HEK293T (cell line): ENCODE measurements at regions not wholly inside any gene's neighbourhood (a gene's known extent, or its start where the extent isn't known, plus 50 kb on each side); places are given as distances from the start of the nearest gene placed in this dataset.
"Not testable (repeated sequence)": the region's sequence is repeated elsewhere in the genome, so short reads cannot be mapped to it uniquely, and the experiment has no call there.

Experiments
- CTCF ChIA-PET: fragments of 350-600 bp; formaldehyde crosslinking; extraction: SDS; loops from one replicate; lab custom pipeline; 2021; ENCODE audit warnings: antibody characterized with exemption, inconsistent platforms; lab: Yijun Ruan, JAX
- POLR2A ChIA-PET: fragments of 350-600 bp; formaldehyde crosslinking; extraction: SDS; loops from one replicate; lab custom pipeline; 2020; ENCODE audit warnings: antibody characterized with exemption, inconsistent platforms; lab: Yijun Ruan, JAX
- DNase-seq: peaks from one replicate; pipeline ENCODE4 v3.0.0; 2012; ENCODE audit warnings: mixed read lengths; ENCODE audit errors: extremely low spot score
- ARNT ChIP-seq: fragments of 450-650 bp; IDR thresholded peaks from 2 replicates; pipeline ENCODE4 v1.6.1; 2017; ENCODE audit warnings: mild to moderate bottlenecking
- BHLHE40 ChIP-seq: fragments of 450-650 bp; IDR thresholded peaks from 2 replicates; pipeline ENCODE4 v1.6.1; 2016; ENCODE audit warnings: mild to moderate bottlenecking, moderate library complexity, borderline replicate concordance
- CTBP1 ChIP-seq: fragments of 450-650 bp; IDR thresholded peaks from 2 replicates; pipeline ENCODE4 v1.6.1; 2016; ENCODE audit warnings: borderline replicate concordance
- ELF4 ChIP-seq: fragments of 450-650 bp; IDR thresholded peaks from 2 replicates; pipeline ENCODE4 v1.6.1; 2017; ENCODE audit warnings: antibody characterized with exemption
- FOXA1 ChIP-seq: fragments of 450-650 bp; IDR thresholded peaks from 2 replicates; pipeline ENCODE4 v1.6.1; 2016; ENCODE audit warnings: mild to moderate bottlenecking
- FOXK2 ChIP-seq: fragments of 450-650 bp; IDR thresholded peaks from 2 replicates; pipeline ENCODE4 v1.6.1; 2016; ENCODE audit warnings: mild to moderate bottlenecking
- FOXM1 ChIP-seq: fragments of 450-650 bp; IDR thresholded peaks from 2 replicates; pipeline ENCODE4 v1.6.1; 2017; ENCODE audit warnings: mild to moderate bottlenecking, borderline replicate concordance
- HDGF ChIP-seq: fragments of 450-650 bp; IDR thresholded peaks from 2 replicates; pipeline ENCODE4 v1.6.1; 2017; ENCODE audit warnings: antibody characterized with exemption, borderline replicate concordance
- L3MBTL2 ChIP-seq: fragments of 450-650 bp; conservative IDR thresholded peaks from 2 replicates; pipeline ENCODE4 v1.6.1; 2016; ENCODE audit warnings: mild to moderate bottlenecking
- LEF1 ChIP-seq: fragments of 450-650 bp; IDR thresholded peaks from 2 replicates; pipeline ENCODE4 v1.6.1; 2017; ENCODE audit warnings: mild to moderate bottlenecking, borderline replicate concordance
- NFRKB ChIP-seq: fragments of 450-650 bp; IDR thresholded peaks from 2 replicates; pipeline ENCODE4 v1.6.1; 2016; ENCODE audit warnings: mild to moderate bottlenecking, moderate library complexity
- PKNOX1 ChIP-seq: fragments of 450-650 bp; IDR thresholded peaks from 2 replicates; pipeline ENCODE4 v1.6.1; 2016
- SP1 ChIP-seq: fragments of 450-650 bp; IDR thresholded peaks from 2 replicates; pipeline ENCODE4 v1.6.1; 2017
- SUZ12 ChIP-seq: fragments of 450-650 bp; IDR thresholded peaks from 2 replicates; pipeline ENCODE4 v1.6.1; 2016; ENCODE audit warnings: mild to moderate bottlenecking
- TARDBP ChIP-seq: fragments of 450-650 bp; IDR thresholded peaks from 2 replicates; pipeline ENCODE4 v1.6.1; 2016
- ZNF384 ChIP-seq: fragments of 450-650 bp; IDR thresholded peaks from 2 replicates; pipeline ENCODE4 v1.6.1; 2016

- no peak for DNase-seq
- POLR2A ChIA-PET: no interaction called here
- TF ChIP-seq TARDBP (no peak), CTBP1 (no peak), L3MBTL2 (no peak), SUZ12 (no peak), BHLHE40 (no peak), FOXK2 (no peak), FOXA1 (no peak), ARNT (no peak), FOXM1 (no peak), SP1 (no peak)
- CTCF ChIA-PET: no interaction called here
These were observed 153.5 kb downstream of the OR4C45 start for GRCh38 chr11:50186146-50186545.

DNA sequence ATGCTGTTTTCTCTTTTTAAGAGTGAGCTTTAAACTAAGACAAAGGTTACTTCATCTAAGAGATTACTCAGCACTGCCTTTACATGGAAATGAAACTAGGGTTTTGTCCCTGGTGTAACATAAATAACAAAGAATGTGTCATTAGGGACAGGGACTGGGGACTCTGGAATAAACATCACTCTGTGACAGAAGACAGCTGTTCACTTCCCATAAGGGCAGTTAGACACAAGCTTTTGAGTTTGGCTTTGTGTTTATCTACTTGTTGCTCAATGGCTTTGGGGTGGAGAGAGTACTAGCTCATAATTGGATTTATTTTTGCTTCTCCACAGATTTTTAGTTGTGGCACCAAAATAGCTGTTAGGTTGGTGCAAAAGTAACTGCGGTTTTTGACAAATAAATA, 154.5 kb downstream of the OR4C45 start:
- DNase-seq: no peak
- TF ChIP-seq PKNOX1 (no peak), SUZ12 (no peak), TARDBP (no peak), SP1 (no peak), LEF1 (no peak), ZNF384 (no peak), FOXM1 (no peak), BHLHE40 (no peak), FOXA1 (no peak)
- ChIA-PET CTCF (interaction anchor here (0.7 kb wide), 1 partner anchor 208 kb away, joined by 3 read pairs; no protein-coding TSS in a partner anchor), POLR2A (no interaction called here)

DNA sequence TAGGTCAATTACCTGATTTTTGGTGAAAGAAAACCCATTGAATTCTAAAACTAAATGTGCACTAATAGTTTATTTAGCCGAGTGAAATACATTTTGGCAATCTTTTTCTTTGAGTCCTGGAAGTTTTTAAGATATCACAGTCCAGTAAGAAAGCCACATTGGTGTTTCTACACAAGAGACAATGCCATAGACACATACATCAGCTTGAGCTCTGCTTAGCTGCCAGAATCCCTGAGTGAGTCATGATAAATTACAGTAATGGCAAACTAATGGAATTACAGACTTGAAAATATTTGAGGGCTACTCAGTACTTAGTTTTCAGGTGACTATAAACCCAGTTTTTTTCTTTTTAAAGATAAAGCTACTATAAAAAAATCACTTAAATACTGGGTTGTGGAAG, 155.4 kb downstream of the OR4C45 start:
- TF ChIP-seq BHLHE40: no peak
- TF ChIP-seq HDGF: no peak
- no peak for TF ChIP-seq NFRKB
- no peak for DNase-seq
- ChIA-PET CTCF (interaction anchor here (0.7 kb wide), 1 partner anchor 207 kb away, joined by 3 read pairs; no protein-coding TSS in a partner anchor), POLR2A (no interaction called here)

- no peak for DNase-seq
- POLR2A ChIA-PET: no interaction called here
- CTCF ChIA-PET: no interaction called here
- TF ChIP-seq L3MBTL2 (no peak), TARDBP (no peak), FOXM1 (no peak), PKNOX1 (no peak), NFRKB (no peak)
These were observed 160.1 kb downstream of the OR4C45 start for GRCh38 chr11:50192743-50193142.

DNA sequence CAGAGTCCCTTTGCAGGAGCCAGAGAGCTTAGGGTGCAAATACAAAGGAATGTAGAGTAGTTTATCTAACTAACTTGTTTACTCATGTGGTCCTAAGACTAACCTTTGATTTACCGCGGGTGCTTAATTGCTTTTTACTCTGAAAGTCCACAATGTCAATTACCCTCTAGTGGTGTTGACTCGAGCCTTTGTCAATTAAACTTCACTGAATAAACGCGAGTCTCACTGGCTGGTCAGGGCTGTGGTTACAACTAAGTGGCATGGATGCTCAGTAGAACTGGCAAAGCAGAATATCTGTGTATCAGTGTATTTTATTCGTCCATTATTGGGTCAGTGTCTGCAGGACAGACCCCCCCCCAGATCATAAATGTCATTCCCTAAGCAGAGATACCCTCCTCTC, 181.7 kb downstream of the OR4C45 start:
- no peak for TF ChIP-seq CTBP1
- no peak for TF ChIP-seq NFRKB
- TF ChIP-seq BHLHE40: no peak
- TF ChIP-seq SP1: no peak
- no peak for TF ChIP-seq SUZ12
- no peak for TF ChIP-seq ARNT
- TF ChIP-seq ELF4: no peak
- no peak for TF ChIP-seq FOXM1
- no peak for TF ChIP-seq LEF1
- no peak for TF ChIP-seq FOXA1
- TF ChIP-seq ZNF384: no peak
- no peak for TF ChIP-seq L3MBTL2
- TF ChIP-seq TARDBP: no peak
- no peak for TF ChIP-seq PKNOX1
- no peak for TF ChIP-seq FOXK2
- TF ChIP-seq HDGF: no peak
- POLR2A ChIA-PET: no interaction called here
- CTCF ChIA-PET: no interaction called here
- no peak for DNase-seq

DNA sequence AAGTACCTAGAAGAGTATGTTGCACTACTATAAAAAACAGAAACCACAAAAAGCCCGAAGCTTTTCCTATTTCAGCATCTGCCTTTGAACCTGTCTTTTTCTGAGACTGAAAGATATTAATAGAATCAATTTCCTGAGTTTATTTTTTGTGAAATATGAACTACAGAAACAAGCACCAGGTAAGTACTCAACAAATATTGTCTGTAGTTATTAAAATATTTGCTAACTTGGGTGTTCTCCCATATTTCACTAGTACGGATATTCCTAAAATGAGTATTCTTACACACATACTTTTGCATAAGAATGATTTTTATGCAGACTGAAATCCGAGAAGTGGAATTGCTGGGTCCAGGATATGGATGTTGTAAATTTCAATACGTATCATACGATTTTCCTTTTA, 188.0 kb downstream of the OR4C45 start:
- TF ChIP-seq ELF4 (no peak), ARNT (no peak), SP1 (no peak), NFRKB (no peak), FOXA1 (no peak), HDGF (no peak), SUZ12 (no peak)
- POLR2A ChIA-PET: no interaction called here
- DNase-seq: no peak
- CTCF ChIA-PET: no interaction called here

DNA sequence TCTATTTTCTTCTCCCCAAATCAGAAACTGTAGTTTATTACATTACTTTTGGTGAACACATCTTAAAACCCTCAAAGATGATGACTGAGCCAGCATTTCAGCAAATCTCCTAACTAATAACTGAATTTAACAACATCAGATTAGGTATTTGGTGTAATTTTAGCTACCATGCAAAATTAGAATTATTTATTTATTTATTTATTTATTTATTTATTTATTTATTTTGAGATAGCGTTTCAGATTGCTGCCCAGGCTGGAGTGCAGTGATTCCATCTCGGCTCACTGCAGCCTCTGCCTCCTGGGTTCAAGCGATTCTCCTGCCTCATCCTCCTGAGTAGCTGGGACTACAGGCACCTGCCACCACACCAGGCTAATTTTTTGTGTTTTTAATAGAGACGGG, 205.7 kb downstream of the OR4C45 start:
- POLR2A ChIA-PET, CTCF ChIA-PET, DNase-seq: not testable (repeated sequence)
